Heart left ventricle (tissue), 16 donors: ENCODE measurements at regions not wholly inside any gene's neighbourhood (a gene's known extent, or its start where the extent isn't known, plus 50 kb on each side); places are given as distances from the start of the nearest gene placed in this dataset.
A peak's percentile ranks its signal among the peaks of the same experiment; 100 is the strongest.

Source experiments
- ATAC-seq, 4 donors: fragments of 200-7000 bp; cut with Tn5 transposase; one replicate each; pipeline ENCODE4 v1.9.1; 2020 to 2022; ENCODE audit warnings: moderate library complexity in 4 of 4, mild to moderate bottlenecking in 3 of 4, moderate number of reproducible peaks in 1 of 4
- DNase-seq, 5 donors: peaks; one replicate each; pipeline ENCODE4 v3.0.0-alpha.2; 2020
- H3K27ac ChIP-seq, 12 donors: fragments of 200-600 bp; sonication (generic) in 4 of 12; one replicate each; pipeline versions ENCODE4 v1.5.0 to v1.8.0; 2016 to 2022; ENCODE audit warnings: mild to moderate bottlenecking in 2 of 12
- H3K27me3 ChIP-seq, 9 donors: fragments of 200-600 bp; sonication (generic) in 2 of 9; one replicate each; pipeline versions ENCODE4 v1.5.1 to v1.8.0; 2016 to 2022; ENCODE audit warnings: mild to moderate bottlenecking in 3 of 9
- H3K36me3 ChIP-seq, 9 donors: fragments of 200-600 bp; sonication (generic) in 2 of 9; one replicate each; pipeline versions ENCODE4 v1.5.0 to v1.8.0; 2018 to 2022; ENCODE audit warnings: mild to moderate bottlenecking in 2 of 9
- H3K4me1 ChIP-seq, 12 donors: fragments of 200-600 bp; sonication (generic) in 4 of 12; one replicate each; pipeline versions ENCODE4 v1.5.0 to v1.8.0; 2016 to 2022; ENCODE audit warnings: mild to moderate bottlenecking in 3 of 12
- H3K4me3 ChIP-seq, 12 donors: fragments of 200-600 bp; sonication (generic) in 4 of 12; one replicate each; pipeline versions ENCODE4 v1.5.0 to v1.8.0; 2017 to 2022; ENCODE audit warnings: mild to moderate bottlenecking in 9 of 12, moderate library complexity in 4 of 12
- H3K9me3 ChIP-seq, 12 donors: fragments of 200-600 bp; sonication (generic) in 4 of 12; one replicate each; pipeline versions ENCODE4 v1.5.0 to v1.8.0; 2016 to 2022; ENCODE audit warnings: mild to moderate bottlenecking in 1 of 12
- CTCF ChIP-seq, 12 donors: fragments of 200-600 bp; sonication (generic) in 4 of 12; IDR thresholded peaks; one replicate each; pipeline versions ENCODE4 v1.5.0 to v1.8.0; 2018 to 2022; ENCODE audit warnings: antibody characterized with exemption in 12 of 12, mild to moderate bottlenecking in 5 of 12
- POLR2A ChIP-seq, 2 donors: fragments of 450-650 bp; IDR thresholded peaks; one replicate each; pipeline ENCODE4 v1.6.1; 2017; ENCODE audit warnings: antibody characterized with exemption in 2 of 2, mild to moderate bottlenecking in 2 of 2, moderate library complexity in 2 of 2
- WGBS, 4 donors: extraction: QIAGEN DNeasy Blood & Tissue Kit in 2 of 4; methylation state at CpG; one replicate each; pipeline versions ENCODE4 v1.1.5 to v1.1.7; 2013 to 2018; 5-methylcytosine and 5-hydroxymethylcytosine counted together
- intact Hi-C, 10 donors: fragments of 100-400 bp; cut with DNase I; formaldehyde crosslinking; loops; one replicate each; pipeline versions ENCODE4 v1.11.1 to v1.14.2; 2022
- donor health status: ischemic (EF 13 %, LVEDD 7.1; RV severe dilation, severe dysfunction).
- donor health status: healthy with polysubstance abuse.
- donor health status: DM: no; HTN: yes; CAD: no.
- donor health status: DM: no; HTN: no; CAD: no.
- donor health status: ischemic (EF 25% LVEDD 6.9; RV normal size, moderate dysfunction).
- donor health status: ischemic (EF 25% LVEDD 5.7; RV mildly dilated, moderate dysfunction).
- donor health status: healthy.
- donor health status: DM: yes; HTN: yes; CAD: no.
- donor health status: ischemic (EF 35%, LVEDD 5.7; RV mildly dilated, moderate dysfunction).
- donor health status: nonischemic (EF 11% LVEDD 7.7; RV severe dilation, severe dysfunction).
- donor health status: DM: yes; HTN: yes; CAD: no.
- donor health status: PGD.
- donor health status: ischemic (EF 29% LVEDD 5.4; RV normal size, mild dysfunction).
- donor health status: nonischemic (EF 23%, LVEDD 6.1; RV moderate dilation, normal function).

GRCh38 chr12:104834607-104835006 is 123.5 kb downstream of the SLC41A2 start:
- intact Hi-C loops, result no loop called here
- Histone ChIP-seq H3K4me3 (no peak overlapping the region), H3K27ac (no peak overlapping the region), H3K4me1 (no peaks in the 10 kb centered on the region), H3K27me3 (no peaks in the 10 kb centered on the region), H3K9me3 (no peaks in the 10 kb centered on the region), H3K36me3 (no peaks in the 10 kb centered on the region)
- TF ChIP-seq CTCF (IDR thresholded peaks at IDR 0.05), result no peak
- no peak for TF ChIP-seq POLR2A (IDR thresholded peaks at IDR 0.05)
- DNase-seq, result no peak
- no peak for ATAC-seq

- Histone ChIP-seq H3K27me3 (no peaks in the 10 kb centered on the region), H3K9me3 (no peaks in the 10 kb centered on the region), H3K4me3 (no peak overlapping the region), H3K36me3 (no peaks in the 10 kb centered on the region), H3K27ac (no peak overlapping the region), H3K4me1 (no peaks in the 10 kb centered on the region)
- DNase-seq (no peak), ATAC-seq (no peak)
- WGBS, 4 donors, result 82 to 94% (median 89%) methylated on average over 1 of the region's 1 CpG
- TF ChIP-seq POLR2A (IDR thresholded peaks at IDR 0.05) (no peak), CTCF (IDR thresholded peaks at IDR 0.05) (no peak)
- intact Hi-C loops, result no loop called here
These were observed 124.3 kb downstream of the SLC41A2 start for GRCh38 chr12:104833756-104834155.

GRCh38 chr12:104828015-104828414 is 130.1 kb downstream of the SLC41A2 start:
- WGBS, 4 donors, result 61 to 75% (median 65%) methylated on average over 7 of the region's 7 CpGs

GRCh38 chr12:104827587-104827986 is 130.5 kb downstream of the SLC41A2 start:
- Histone ChIP-seq H3K4me3 (no peak overlapping the region), H3K4me1 (no peaks in the 10 kb centered on the region), H3K36me3 (no peaks in the 10 kb centered on the region), H3K9me3 (peaks cover 0 to 22% (median 13%) of the 10 kb centered on the region in 12 donors), H3K27ac (no peak overlapping the region), H3K27me3 (no peaks in the 10 kb centered on the region)
- no peak for DNase-seq
- WGBS, 4 donors, result 63 to 70% (median 66%) methylated on average over 9 of the region's 9 CpGs
- TF ChIP-seq CTCF (IDR thresholded peaks at IDR 0.05), result peak in 7 of 12 donors; percentile 12 to 31 (median 22)
- no peak for TF ChIP-seq POLR2A (IDR thresholded peaks at IDR 0.05)
- no peak for ATAC-seq
- intact Hi-C loops, result no loop called here

More at GRCh38 chr12:104828015-104828414, 130.1 kb downstream of the SLC41A2 start:
- TF ChIP-seq CTCF (IDR thresholded peaks at IDR 0.05), result no peak
- TF ChIP-seq POLR2A (IDR thresholded peaks at IDR 0.05), result no peak
- Histone ChIP-seq H3K4me3 (no peak overlapping the region), H3K27me3 (no peaks in the 10 kb centered on the region), H3K4me1 (no peaks in the 10 kb centered on the region), H3K36me3 (no peaks in the 10 kb centered on the region), H3K27ac (no peak overlapping the region), H3K9me3 (peaks cover 0 to 22% (median 13%) of the 10 kb centered on the region in 12 donors)
- peak in 3 of 4 donors; percentile 59 to 79 (median 74) for ATAC-seq
- intact Hi-C loops, result no loop called here
- peak; percentile 31 to 56 (median 50) for DNase-seq
